ENCODE measurements at regions not wholly inside any gene's neighbourhood (a gene's known extent, or its start where the extent isn't known, plus 50 kb on each side); places are given as distances from the start of the nearest gene placed in this dataset.
A peak's percentile ranks its signal among the peaks of the same experiment; 100 is the strongest.

DNA sequence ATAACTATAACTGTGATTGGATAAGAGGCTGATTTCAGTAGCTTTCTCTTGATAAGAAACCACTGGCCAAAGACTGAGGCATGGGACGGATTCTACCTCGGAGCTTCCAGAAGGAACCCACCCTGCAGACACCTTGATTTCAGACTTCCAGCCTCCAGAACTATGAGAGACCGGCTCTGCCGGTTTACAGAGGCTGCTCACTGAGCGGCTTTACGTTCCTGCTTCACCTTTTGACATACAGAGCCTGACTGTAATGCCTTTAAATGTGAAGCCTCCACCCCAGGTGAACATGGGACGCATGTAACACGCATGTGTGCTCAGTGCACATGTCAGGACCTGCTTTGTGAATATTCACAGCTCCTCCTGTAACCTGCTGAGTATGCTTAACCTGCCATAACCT, 361.5 kb downstream of the CTTN start:
- H3K4me3 ChIP-seq (ENCODE audit: low read depth, low read length) = no peak overlapping the region
- TF ChIP-seq, protein P1, sequence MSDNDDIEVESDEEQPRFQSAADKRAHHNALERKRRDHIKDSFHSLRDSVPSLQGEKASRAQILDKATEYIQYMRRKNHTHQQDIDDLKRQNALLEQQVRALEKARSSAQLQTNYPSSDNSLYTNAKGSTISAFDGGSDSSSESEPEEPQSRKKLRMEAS (IDR thresholded peaks at IDR 0.05; ENCODE audit: low read depth, low read length) = no peak
- TF ChIP-seq POLR2A (IDR thresholded peaks at IDR 0.05; ENCODE audit: extremely low read depth, insufficient read length) (no peak), MYC (IDR thresholded peaks at IDR 0.05; ENCODE audit: low read depth, low read length) (no peak)
- TF ChIP-seq, protein P2, sequence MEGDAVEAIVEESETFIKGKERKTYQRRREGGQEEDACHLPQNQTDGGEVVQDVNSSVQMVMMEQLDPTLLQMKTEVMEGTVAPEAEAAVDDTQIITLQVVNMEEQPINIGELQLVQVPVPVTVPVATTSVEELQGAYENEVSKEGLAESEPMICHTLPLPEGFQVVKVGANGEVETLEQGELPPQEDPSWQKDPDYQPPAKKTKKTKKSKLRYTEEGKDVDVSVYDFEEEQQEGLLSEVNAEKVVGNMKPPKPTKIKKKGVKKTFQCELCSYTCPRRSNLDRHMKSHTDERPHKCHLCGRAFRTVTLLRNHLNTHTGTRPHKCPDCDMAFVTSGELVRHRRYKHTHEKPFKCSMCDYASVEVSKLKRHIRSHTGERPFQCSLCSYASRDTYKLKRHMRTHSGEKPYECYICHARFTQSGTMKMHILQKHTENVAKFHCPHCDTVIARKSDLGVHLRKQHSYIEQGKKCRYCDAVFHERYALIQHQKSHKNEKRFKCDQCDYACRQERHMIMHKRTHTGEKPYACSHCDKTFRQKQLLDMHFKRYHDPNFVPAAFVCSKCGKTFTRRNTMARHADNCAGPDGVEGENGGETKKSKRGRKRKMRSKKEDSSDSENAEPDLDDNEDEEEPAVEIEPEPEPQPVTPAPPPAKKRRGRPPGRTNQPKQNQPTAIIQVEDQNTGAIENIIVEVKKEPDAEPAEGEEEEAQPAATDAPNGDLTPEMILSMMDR (IDR thresholded peaks at IDR 0.05; ENCODE audit: low read depth, low read length) = no peak
- no peak for DNase-seq (ENCODE audit: low read depth)

DNA sequence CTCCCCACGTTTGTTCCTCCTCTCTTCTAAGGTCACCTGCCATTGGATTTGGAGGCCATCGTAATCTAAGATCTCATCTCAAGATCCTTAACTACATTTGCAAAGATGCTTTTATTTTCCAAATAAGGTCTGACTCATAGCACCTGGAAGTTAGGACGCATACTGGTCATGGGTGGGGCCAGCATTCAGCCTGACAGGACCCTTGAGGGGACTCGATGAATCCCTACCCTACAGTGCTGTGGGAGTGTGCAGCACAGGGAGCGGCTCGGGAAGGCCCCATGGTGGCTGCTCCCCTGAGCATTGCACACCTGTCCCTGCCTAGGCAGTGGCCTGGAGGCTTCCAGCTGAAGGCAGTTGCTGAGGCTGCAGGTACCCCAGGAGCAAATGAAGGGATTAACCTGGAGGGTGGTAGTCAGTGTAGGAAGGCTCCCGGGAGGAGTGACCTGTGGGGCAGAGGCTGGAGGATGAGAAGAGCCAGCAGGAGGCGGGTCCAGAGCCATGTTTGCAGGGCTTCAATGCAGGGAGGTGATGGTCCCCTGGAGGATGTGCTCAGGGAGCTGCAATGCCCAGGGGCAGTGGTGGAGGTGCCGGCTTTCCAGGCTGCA, 362.2 kb downstream of the CTTN start:
- DNase-seq (ENCODE audit: low read depth) = no peak
- no peak for TF ChIP-seq MYC (IDR thresholded peaks at IDR 0.05; ENCODE audit: low read depth, low read length)
- TF ChIP-seq, protein P1 (IDR thresholded peaks at IDR 0.05; ENCODE audit: low read depth, low read length) = no peak
- TF ChIP-seq POLR2A (IDR thresholded peaks at IDR 0.05; ENCODE audit: extremely low read depth, insufficient read length) = no peak
- TF ChIP-seq, protein P2 (IDR thresholded peaks at IDR 0.05; ENCODE audit: low read depth, low read length) = no peak
- no peak overlapping the region for H3K4me3 ChIP-seq (ENCODE audit: low read depth, low read length)

DNA sequence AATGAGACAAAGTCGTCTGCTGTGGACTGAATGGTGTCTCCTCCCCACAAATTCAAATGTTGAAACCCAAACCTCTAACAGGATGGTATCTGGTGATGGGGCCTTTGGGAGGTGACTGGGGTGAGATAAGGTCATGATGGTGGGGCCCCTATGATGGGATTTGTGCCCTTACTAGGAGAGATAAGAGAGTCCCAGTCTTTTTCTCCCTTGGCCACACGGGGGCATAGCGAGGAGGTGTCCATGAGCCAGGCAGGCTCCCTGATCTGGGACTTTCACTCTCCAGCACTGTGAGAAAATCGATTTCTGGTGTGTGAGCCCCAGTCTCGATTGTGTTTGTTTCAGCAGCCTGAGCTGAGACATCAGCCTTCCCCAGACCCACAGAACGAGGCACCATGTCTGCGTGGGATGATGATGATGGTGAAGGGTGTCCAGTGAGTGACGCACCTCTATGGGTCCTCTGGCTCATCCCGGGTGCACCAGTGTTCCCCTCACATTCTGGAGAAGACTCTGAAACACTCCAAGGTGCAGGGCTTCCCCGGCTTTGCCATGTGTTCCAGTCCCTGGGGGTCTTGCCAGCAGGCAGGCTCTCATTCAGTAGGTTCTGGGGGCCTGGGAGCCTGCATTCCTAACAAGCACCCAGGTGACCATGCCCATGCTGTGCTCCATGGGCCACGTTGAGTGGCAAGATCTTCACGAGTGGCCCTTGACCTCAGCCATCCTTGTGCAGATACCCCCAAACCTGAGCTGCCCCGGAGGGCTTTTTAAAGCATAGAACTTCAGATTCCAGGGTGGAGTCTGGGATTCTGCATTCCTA, 363.0 kb downstream of the CTTN start:
- H3K4me3 ChIP-seq (ENCODE audit: low read depth, low read length) = no peak overlapping the region
- DNase-seq (ENCODE audit: low read depth) = peak; percentile 10
- TF ChIP-seq POLR2A (IDR thresholded peaks at IDR 0.05; ENCODE audit: extremely low read depth, insufficient read length) (no peak), MYC (IDR thresholded peaks at IDR 0.05; ENCODE audit: low read depth, low read length) (no peak)
- TF ChIP-seq, protein P2 (IDR thresholded peaks at IDR 0.05; ENCODE audit: low read depth, low read length) = peak; percentile 20
- TF ChIP-seq, protein P1 (IDR thresholded peaks at IDR 0.05; ENCODE audit: low read depth, low read length) = no peak

DNA sequence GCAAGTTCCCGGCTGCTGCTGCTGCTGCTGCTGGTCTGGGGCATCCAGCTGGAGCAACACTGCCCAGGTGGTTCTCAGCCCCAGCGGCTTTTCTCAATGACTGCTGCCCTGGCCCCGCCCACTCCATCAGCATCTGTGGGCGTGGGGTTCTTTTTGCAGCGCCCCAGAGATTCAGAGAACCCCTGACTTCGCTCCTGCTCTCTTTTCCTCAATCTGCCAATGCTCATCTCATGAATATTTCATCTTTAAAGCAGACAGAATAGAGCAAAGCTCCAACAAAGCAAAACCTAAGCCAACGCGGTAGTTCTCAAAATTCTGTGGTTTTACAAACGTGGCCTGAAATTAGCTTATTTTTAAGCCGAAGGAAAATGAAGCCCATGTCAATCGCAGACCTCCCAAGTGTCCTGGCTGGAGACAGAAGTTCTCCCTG, 363.6 kb downstream of the CTTN start:
- no peak for DNase-seq (ENCODE audit: low read depth)
- H3K4me3 ChIP-seq (ENCODE audit: low read depth, low read length) = no peak overlapping the region
- TF ChIP-seq, protein P2 (IDR thresholded peaks at IDR 0.05; ENCODE audit: low read depth, low read length) = no peak
- no peak for TF ChIP-seq MYC (IDR thresholded peaks at IDR 0.05; ENCODE audit: low read depth, low read length)
- TF ChIP-seq POLR2A (IDR thresholded peaks at IDR 0.05; ENCODE audit: extremely low read depth, insufficient read length) = no peak
- TF ChIP-seq, protein P1 (IDR thresholded peaks at IDR 0.05; ENCODE audit: low read depth, low read length) = no peak

DNA sequence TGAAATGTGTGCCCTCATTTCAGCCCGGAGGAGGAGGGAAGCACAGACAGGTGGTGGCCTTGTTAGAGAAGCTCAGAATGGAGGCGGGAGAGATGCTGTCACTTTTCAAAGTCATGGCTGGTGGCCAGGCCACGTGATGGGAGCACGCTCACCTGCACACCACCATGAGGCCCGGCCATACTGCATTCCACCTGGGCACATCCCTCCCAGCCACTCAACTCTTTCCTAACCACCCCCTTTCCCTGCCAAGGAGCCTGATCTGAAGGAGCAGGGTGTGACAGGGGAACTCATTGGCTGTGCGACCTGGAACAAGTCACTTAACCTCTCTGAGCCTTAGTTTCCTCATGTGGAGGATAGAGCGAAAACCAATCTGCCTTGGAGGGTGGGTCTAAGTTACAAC, 364.5 kb downstream of the CTTN start:
- no peak for TF ChIP-seq MYC (IDR thresholded peaks at IDR 0.05; ENCODE audit: low read depth, low read length)
- TF ChIP-seq POLR2A (IDR thresholded peaks at IDR 0.05; ENCODE audit: extremely low read depth, insufficient read length) = no peak
- TF ChIP-seq, protein P2 (IDR thresholded peaks at IDR 0.05; ENCODE audit: low read depth, low read length) = no peak
- TF ChIP-seq, protein P1 (IDR thresholded peaks at IDR 0.05; ENCODE audit: low read depth, low read length) = no peak
- H3K4me3 ChIP-seq (ENCODE audit: low read depth, low read length) = no peak overlapping the region
- DNase-seq (ENCODE audit: low read depth) = no peak

Measured in NB4 (cell line).